GM23248 (cell line): ENCODE measurements at regions not wholly inside any gene's neighbourhood (a gene's known extent, or its start where the extent isn't known, plus 50 kb on each side); places are given as distances from the start of the nearest gene placed in this dataset.

Source experiments
- DNase-seq: peaks from one replicate; pipeline ENCODE4 v3.0.0-alpha.2; 2015
- H2AFZ ChIP-seq: fragments of 200-600 bp; sonication (generic); 2 replicates; pipeline ENCODE4 v1.6.1; 2016; ENCODE audit warnings: antibody characterized with exemption
- H3F3A ChIP-seq: fragments of 200-600 bp; sonication (generic); 2 replicates; pipeline ENCODE4 v1.6.1; 2016; ENCODE audit warnings: mild to moderate bottlenecking, antibody characterized with exemption, mixed run types; ENCODE audit not compliant: insufficient read depth
- H3K27ac ChIP-seq: fragments of 200-600 bp; sonication (generic); 2 replicates; pipeline ENCODE4 v1.5.1; 2016; ENCODE audit warnings: mild to moderate bottlenecking
- H3K27me3 ChIP-seq: fragments of 200-600 bp; sonication (generic); replicated peaks from 2 replicates; pipeline ENCODE4 v1.6.1; 2016; ENCODE audit warnings: mild to moderate bottlenecking; ENCODE audit not compliant: insufficient read depth
- H3K36me3 ChIP-seq: fragments of 200-600 bp; sonication (generic); 2 replicates; pipeline ENCODE4 v1.6.1; 2016; ENCODE audit warnings: low read depth, mild to moderate bottlenecking
- H3K4me1 ChIP-seq: fragments of 200-600 bp; sonication (generic); 2 replicates; pipeline ENCODE4 v1.6.1; 2016; ENCODE audit warnings: mild to moderate bottlenecking; ENCODE audit not compliant: insufficient read depth
- H3K4me2 ChIP-seq: fragments of 200-600 bp; sonication (generic); one replicate; pipeline ENCODE4 v1.6.1; 2016; ENCODE audit warnings: mild to moderate bottlenecking; ENCODE audit not compliant: unreplicated experiment
- H3K4me3 ChIP-seq: fragments of 200-600 bp; sonication (generic); 2 replicates; pipeline ENCODE4 v1.5.1; 2016; ENCODE audit warnings: mild to moderate bottlenecking
- H3K79me2 ChIP-seq: fragments of 200-600 bp; sonication (generic); 2 replicates; pipeline ENCODE4 v1.6.1; 2016; ENCODE audit warnings: mild to moderate bottlenecking; ENCODE audit not compliant: insufficient read depth
- H3K9ac ChIP-seq: fragments of 200-600 bp; sonication (generic); 2 replicates; pipeline ENCODE4 v1.6.1; 2016; ENCODE audit warnings: mild to moderate bottlenecking
- H3K9me2 ChIP-seq: fragments of 200-600 bp; sonication (generic); 2 replicates; pipeline ENCODE4 v1.6.1; 2016; ENCODE audit warnings: mixed run types, mild to moderate bottlenecking, moderate library complexity; ENCODE audit not compliant: insufficient read depth
- H3K9me3 ChIP-seq: fragments of 200-600 bp; sonication (generic); one replicate; pipeline ENCODE4 v1.6.1; 2017; ENCODE audit warnings: low read depth
- H4K20me1 ChIP-seq: fragments of 200-600 bp; sonication (generic); 2 replicates; pipeline ENCODE4 v1.6.0; 2016; ENCODE audit not compliant: insufficient read depth
- EZH2 ChIP-seq: fragments of 200-600 bp; sonication (generic); IDR thresholded peaks from 2 replicates; pipeline ENCODE4 v1.6.1; 2018; ENCODE audit warnings: antibody characterized with exemption, mild to moderate bottlenecking; ENCODE audit not compliant: insufficient read depth, poor library complexity, severe bottlenecking
- EZH2phosphoT487 ChIP-seq: fragments of 200-600 bp; sonication (generic); IDR thresholded peaks from 2 replicates; pipeline ENCODE4 v1.6.1; 2018; ENCODE audit warnings: antibody characterized with exemption, moderate library complexity, mild to moderate bottlenecking, low read depth; ENCODE audit not compliant: insufficient read depth
- WGBS, 2 experiments: methylation state at CpG; one replicate each; pipeline ENCODE4 v1.1.6; 2015 to 2017; ENCODE audit warnings: low lambda C conversion rate in 2 of 2, low coverage in 1 of 2; ENCODE audit errors: missing lambda C conversion rate in 2 of 2; 5-methylcytosine and 5-hydroxymethylcytosine counted together
- in situ Hi-C: fragments of 300-500 bp; cut with MboI; formaldehyde crosslinking; loops from 2 replicates; pipeline ENCODE4 v1.15.0; 2020

DNA sequence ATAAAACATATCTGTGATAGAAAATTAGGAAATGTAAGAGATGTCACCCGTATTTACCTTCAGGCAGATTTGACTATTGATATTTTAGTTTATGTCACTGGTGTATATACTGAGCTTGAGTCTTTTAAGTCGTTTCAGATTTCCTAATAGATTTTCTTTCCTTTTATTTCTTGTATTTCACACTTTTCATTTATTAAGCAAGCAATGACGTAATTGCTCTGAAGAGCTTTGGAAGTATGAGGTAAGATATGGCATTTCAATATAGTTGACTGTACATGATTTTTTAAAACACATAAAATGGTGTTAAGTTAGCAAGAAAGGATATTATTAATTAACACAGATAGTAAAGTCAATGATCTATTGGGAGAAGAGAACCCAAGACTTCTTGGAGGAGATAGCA is 652.6 kb downstream of the SORCS1 start:
- no peaks in the 10 kb centered on the region for H3K9me3 ChIP-seq
- no peaks in the 10 kb centered on the region for H3K9me2 ChIP-seq
- no peaks in the 10 kb centered on the region for H3K27me3 ChIP-seq
- H3K4me1 ChIP-seq: no peaks in the 10 kb centered on the region
- H3K36me3 ChIP-seq: no peaks in the 10 kb centered on the region
- no peak overlapping the region for H3K27ac ChIP-seq
- no peak overlapping the region for H2AFZ ChIP-seq
- no peaks in the 10 kb centered on the region for H4K20me1 ChIP-seq
- DNase-seq: no peak
- H3F3A ChIP-seq: no peaks in the 10 kb centered on the region
- in situ Hi-C loops: no loop called here
- no peak overlapping the region for H3K4me3 ChIP-seq
- no peak for TF ChIP-seq EZH2
- TF ChIP-seq EZH2phosphoT487: no peak
- H3K9ac ChIP-seq: no peak overlapping the region
- no peaks in the 10 kb centered on the region for H3K79me2 ChIP-seq
- H3K4me2 ChIP-seq: no peak overlapping the region
- WGBS, 2 experiments: 29 to 31% methylated on average over 3 of the region's 3 CpGs

DNA sequence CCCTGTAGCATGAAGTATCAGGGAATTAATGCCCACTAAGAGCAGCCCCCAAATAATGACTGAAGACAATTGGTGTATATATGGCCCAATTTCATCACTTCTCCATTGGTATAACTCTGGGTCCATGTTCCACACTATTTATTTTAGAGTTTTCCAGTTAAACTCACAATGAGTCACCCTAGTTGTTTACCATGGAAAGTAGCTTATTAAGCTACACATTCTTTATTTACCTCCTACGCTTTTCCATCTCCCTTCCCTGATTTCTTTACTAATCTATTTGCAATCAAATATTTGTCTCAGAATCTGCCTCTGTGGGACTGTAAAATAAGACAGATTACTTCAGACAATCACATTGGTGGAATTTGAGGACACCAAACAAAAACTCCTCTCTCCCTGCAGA is 655.6 kb downstream of the SORCS1 start:
- TF ChIP-seq EZH2phosphoT487 (no peak), EZH2 (no peak)
- H3K4me3 ChIP-seq: no peak overlapping the region
- no peaks in the 10 kb centered on the region for H3K36me3 ChIP-seq
- no peaks in the 10 kb centered on the region for H3K4me1 ChIP-seq
- H3F3A ChIP-seq: no peaks in the 10 kb centered on the region
- H3K4me2 ChIP-seq: no peak overlapping the region
- 44 to 47% methylated on average over 1 of the region's 1 CpG for WGBS, 2 experiments
- H3K79me2 ChIP-seq: no peaks in the 10 kb centered on the region
- H3K9me3 ChIP-seq: no peaks in the 10 kb centered on the region
- H3K9ac ChIP-seq: no peak overlapping the region
- H3K27me3 ChIP-seq: no peaks in the 10 kb centered on the region
- no peak overlapping the region for H3K27ac ChIP-seq
- no peaks in the 10 kb centered on the region for H4K20me1 ChIP-seq
- peak; percentile 1 for DNase-seq
- no peaks in the 10 kb centered on the region for H3K9me2 ChIP-seq
- no peak overlapping the region for H2AFZ ChIP-seq
- in situ Hi-C loops: no loop called here

DNA sequence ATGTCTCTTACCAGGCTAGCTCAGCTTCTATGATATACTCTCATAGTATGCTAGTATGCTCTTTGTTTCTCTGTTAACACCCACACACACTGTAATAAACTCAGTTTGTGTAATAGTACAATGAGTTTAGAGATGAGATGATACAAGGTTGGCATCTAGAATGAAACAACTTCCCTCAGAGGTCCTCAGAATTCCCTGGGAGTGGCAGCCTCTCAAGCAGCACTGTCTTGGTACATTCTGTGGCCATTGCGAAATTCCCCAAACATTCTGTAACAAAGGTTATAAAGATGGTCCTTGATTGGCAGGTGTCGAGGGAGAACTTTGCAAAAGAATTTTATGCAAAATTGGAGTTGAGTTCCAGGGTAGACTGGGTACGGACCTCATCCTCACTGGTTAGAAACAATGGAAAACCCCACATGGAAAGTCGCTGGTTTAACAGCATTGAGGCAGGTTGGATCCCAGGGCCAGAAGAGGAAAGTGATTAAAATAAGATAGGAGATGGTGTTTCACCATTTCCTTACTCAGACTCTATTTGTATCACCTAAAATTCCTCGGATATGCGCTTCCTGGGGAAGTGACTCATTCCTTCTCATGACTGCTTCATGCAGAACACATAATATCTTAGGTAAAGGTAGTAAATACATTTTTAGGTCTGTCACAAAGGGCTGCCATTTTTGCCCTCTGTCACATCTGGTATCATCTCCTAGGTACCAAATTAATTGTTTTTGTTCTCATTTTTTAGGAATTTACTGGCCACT is 657.8 kb downstream of the SORCS1 start:
- Histone ChIP-seq H3F3A (no peaks in the 10 kb centered on the region), H3K27ac (no peak overlapping the region), H3K79me2 (no peaks in the 10 kb centered on the region), H3K4me1 (no peaks in the 10 kb centered on the region), H2AFZ (no peak overlapping the region), H3K9ac (no peak overlapping the region), H4K20me1 (no peaks in the 10 kb centered on the region), H3K9me3 (no peaks in the 10 kb centered on the region), H3K9me2 (no peaks in the 10 kb centered on the region), H3K4me3 (no peak overlapping the region), H3K27me3 (no peaks in the 10 kb centered on the region), H3K4me2 (no peak overlapping the region), H3K36me3 (no peaks in the 10 kb centered on the region)
- WGBS, 2 experiments: 48 to 49% methylated on average over 6 of the region's 6 CpGs
- no peak for TF ChIP-seq EZH2phosphoT487
- TF ChIP-seq EZH2: no peak
- DNase-seq: peak; percentile 12
- in situ Hi-C loops: no loop called here

DNA sequence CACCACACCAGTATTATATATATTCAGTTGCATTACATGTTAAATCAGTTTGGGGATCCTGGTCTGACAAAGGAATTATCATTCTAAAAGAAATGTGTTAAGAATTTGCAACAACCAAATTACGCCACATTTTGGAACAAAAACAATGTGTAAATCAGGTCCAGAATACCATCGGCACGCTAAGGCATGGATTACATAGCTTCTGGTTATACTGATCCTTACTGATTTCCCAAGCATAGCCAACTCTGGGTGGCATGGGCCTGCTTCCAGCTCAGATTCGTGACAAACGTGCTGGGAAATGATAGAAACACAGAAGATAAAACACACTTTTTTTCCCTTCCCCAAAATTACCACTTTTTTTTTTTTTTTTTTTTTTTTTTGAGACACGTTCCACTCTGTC is 660.0 kb downstream of the SORCS1 start:
- H3K9me2 ChIP-seq: no peaks in the 10 kb centered on the region
- TF ChIP-seq EZH2 (no peak), EZH2phosphoT487 (no peak)
- 0 out of 2 replicates have a peak overlapping the region, but pooled peaks have one; percentile 12 for H3K4me3 ChIP-seq
- no peaks in the 10 kb centered on the region for H3K9me3 ChIP-seq
- no peaks in the 10 kb centered on the region for H4K20me1 ChIP-seq
- no peak overlapping the region for H3K9ac ChIP-seq
- H3K27ac ChIP-seq: peak overlapping the region; percentile 32; the same call in 1 of the 2 replicates
- peak; percentile 56 for DNase-seq
- no peaks in the 10 kb centered on the region for H3K79me2 ChIP-seq
- no peaks in the 10 kb centered on the region for H3K4me1 ChIP-seq
- WGBS, 2 experiments: 6 to 14% methylated on average over 5 to 6 of the region's 6 CpGs
- peak overlapping the region; percentile 17 for H3K4me2 ChIP-seq
- no peaks in the 10 kb centered on the region for H3F3A ChIP-seq
- in situ Hi-C loops: no loop called here
- H3K36me3 ChIP-seq: no peaks in the 10 kb centered on the region
- no peaks in the 10 kb centered on the region for H3K27me3 ChIP-seq
- peak overlapping the region; percentile 47; the same call in 1 of the 2 replicates for H2AFZ ChIP-seq
